GM18520 (cell line): ENCODE measurements at regions not wholly inside any gene's neighbourhood (a gene's known extent, or its start where the extent isn't known, plus 50 kb on each side); places are given as distances from the start of the nearest gene placed in this dataset.
A peak's percentile ranks its signal among the peaks of the same experiment; 100 is the strongest.

Source experiments
- ATAC-seq: cut with Tn5 transposase; IDR thresholded peaks from one replicate; pipeline ENCODE4 v1.9.1; 2021; ENCODE audit not compliant: unreplicated experiment

- ATAC-seq: no peak
Observed at GRCh38 chr1:212221801-212222200, 63.4 kb upstream of the PPP2R5A start.

DNA sequence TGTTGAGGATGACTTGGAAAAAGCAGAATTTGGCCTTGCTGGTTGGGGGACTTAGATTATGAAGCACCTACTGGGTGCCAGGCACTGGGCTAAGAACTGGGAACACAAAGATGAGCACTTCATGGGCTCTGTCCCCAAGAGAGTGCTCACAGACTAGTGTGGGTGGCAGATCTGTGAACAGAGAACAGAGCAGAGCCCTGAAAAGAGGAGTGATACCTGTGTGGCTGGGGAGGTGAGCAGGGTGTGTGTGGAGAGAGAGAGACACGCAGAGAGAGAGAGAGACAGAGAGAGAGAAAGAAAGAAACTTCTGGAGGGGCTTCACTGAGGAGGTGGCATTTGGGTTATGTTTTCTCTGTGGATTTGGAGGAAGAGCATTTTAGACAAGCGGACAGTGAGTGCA, 61.1 kb upstream of the PPP2R5A start:
- ATAC-seq: no peak

DNA sequence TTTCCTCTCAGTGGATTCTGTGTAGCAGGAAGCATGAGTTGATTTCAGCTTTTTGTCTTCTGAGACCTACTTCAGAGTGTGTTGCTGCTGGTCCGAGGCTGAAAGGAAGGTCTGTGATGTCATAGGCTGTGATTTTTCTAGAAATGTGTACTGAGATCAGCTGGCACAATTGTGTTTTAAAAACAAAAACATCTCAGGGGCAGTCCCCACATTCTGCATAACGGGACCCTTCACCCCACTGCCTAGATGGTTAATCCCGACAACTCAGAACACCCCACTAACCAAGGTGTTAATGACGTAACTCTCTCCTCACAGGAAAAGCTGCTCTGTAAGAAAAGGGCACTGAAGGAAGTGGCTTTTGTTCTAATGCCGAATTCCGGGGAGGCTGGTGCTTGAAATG, 59.8 kb upstream of the PPP2R5A start:
- no peak for ATAC-seq

- ATAC-seq: no peak
Observed at GRCh38 chr1:212225871-212226302, 59.3 kb upstream of the PPP2R5A start.

DNA sequence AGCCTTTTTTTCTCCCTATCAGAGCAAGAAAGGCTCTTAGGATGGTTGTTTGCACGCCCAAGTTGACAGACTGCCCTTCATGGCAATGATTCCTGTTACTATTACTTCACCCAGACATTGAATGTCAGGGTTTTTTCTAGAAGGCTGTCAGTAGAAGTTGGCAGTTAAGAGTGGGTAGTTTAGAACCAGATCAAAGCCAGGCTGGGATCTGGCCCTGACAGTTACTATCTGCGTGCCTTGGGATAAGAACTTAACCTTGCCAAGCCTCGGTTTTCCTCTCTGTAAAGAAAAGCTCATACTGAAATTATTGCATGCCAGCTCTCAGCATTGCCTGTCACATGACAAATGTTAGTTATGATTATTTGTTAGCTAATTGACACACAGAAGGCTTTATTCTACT, 58.7 kb upstream of the PPP2R5A start:
- ATAC-seq: no peak

- ATAC-seq: no peak
Observed at GRCh38 chr1:212228076-212228475, 57.1 kb upstream of the PPP2R5A start.

DNA sequence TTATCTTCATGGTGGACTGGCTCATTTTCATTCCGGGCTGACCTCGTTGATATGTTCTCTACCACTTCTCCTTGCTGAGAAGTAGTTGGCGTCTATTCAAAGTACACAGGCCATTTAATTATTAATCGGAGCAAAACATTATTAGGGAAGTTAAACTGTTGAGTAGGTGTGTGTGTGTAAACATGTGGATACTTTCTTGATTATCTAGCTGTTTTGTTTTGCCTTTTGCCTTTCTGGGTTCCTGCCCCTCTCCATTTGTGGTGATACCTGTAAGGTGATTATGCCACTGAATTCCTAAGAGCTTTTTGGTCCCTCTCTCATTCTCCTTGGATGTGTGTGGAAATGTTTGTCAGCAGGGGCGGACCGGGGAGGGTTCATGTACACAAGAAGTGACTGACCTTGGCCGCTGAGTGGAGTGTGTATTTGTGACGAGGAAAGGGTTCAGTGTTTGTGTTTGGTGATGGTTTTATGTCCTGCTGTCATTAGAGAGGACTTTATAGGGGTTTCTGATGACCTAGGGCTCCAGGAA, 56.6 kb upstream of the PPP2R5A start:
- ATAC-seq: no peak

- ATAC-seq: no peak
Observed at GRCh38 chr1:212229654-212230053, 55.6 kb upstream of the PPP2R5A start.

- no peak for ATAC-seq
Observed at GRCh38 chr1:212230329-212230728, 54.9 kb upstream of the PPP2R5A start.

DNA sequence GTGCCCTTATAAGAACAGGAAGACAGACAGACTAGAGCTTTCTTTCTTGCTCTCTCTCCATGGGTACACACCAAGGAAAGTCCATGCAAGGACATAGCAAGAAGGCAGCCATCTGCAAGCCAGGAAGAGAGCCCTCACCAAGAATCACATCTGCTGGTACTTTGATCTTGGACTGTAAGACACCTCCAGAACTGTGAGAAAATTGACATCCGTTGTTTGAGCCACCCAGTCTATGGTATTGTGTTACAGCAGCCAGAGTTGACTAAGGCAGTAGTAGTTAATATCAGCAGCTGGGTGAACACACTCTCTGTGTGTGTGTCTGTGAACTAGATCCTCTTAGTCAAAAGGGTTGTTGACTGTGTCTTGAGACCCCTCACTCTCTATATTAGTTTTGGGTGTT, 53.8 kb upstream of the PPP2R5A start:
- ATAC-seq: no peak

GRCh38 chr1:212232090-212232489, 53.1 kb upstream of the PPP2R5A start:
- no peak for ATAC-seq

DNA sequence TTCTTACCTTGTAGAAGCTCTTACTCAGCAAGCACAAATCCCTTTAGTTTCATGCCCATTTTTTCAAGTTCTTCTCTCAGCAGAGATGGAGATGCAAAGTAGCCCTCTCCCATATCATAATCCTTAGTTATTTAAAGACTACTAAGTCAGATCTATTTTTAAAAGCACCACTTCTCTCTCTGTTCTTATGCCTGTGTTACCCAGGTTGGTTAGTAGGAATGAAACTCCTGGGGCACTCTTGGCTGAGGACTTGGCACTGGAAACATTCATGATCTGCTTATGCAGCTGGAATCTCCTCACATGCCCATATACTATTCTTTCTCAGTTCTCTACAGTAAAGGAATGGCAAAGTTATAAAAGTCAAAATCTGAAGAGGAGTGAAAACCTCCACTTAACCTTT, 51.9 kb upstream of the PPP2R5A start:
- ATAC-seq: no peak

- ATAC-seq: peak; percentile 42
Observed at GRCh38 chr1:212234431-212235395, 50.5 kb upstream of the PPP2R5A start.
